ENCODE measurements at regions not wholly inside any gene's neighbourhood (a gene's known extent, or its start where the extent isn't known, plus 50 kb on each side); places are given as distances from the start of the nearest gene placed in this dataset.

- TF ChIP-seq POLR2A (IDR thresholded peaks at IDR 0.05): no peak
- TF ChIP-seq, protein P1, sequence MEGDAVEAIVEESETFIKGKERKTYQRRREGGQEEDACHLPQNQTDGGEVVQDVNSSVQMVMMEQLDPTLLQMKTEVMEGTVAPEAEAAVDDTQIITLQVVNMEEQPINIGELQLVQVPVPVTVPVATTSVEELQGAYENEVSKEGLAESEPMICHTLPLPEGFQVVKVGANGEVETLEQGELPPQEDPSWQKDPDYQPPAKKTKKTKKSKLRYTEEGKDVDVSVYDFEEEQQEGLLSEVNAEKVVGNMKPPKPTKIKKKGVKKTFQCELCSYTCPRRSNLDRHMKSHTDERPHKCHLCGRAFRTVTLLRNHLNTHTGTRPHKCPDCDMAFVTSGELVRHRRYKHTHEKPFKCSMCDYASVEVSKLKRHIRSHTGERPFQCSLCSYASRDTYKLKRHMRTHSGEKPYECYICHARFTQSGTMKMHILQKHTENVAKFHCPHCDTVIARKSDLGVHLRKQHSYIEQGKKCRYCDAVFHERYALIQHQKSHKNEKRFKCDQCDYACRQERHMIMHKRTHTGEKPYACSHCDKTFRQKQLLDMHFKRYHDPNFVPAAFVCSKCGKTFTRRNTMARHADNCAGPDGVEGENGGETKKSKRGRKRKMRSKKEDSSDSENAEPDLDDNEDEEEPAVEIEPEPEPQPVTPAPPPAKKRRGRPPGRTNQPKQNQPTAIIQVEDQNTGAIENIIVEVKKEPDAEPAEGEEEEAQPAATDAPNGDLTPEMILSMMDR (IDR thresholded peaks at IDR 0.05): no peak
- intact Hi-C loops (cut with DNase I): loop anchor here (10.0 kb wide), 1 partner anchor 1230 kb away; no protein-coding TSS in a partner anchor
- ATAC-seq (no peak), DNase-seq (no peak)
- H3K27me3 ChIP-seq: no peaks in the 10 kb centered on the region
- H3K36me3 ChIP-seq (replicated peaks in 1 of 2; ENCODE audit: insufficient read depth in 1 of 2, low read depth in 2 of 2): no peaks in the 10 kb centered on the region
- no peak overlapping the region for H3K27ac ChIP-seq
- H3K9me3 ChIP-seq: no peaks in the 10 kb centered on the region
- no peaks in the 10 kb centered on the region for H3K4me1 ChIP-seq
- no peak overlapping the region for H3K4me3 ChIP-seq
- WGBS, 2 donors: 61 to 74% methylated on average over 3 of the region's 3 CpGs
These were observed 220.5 kb downstream of the IDS start for GRCh38 chrX:149284616-149285015.

DNA sequence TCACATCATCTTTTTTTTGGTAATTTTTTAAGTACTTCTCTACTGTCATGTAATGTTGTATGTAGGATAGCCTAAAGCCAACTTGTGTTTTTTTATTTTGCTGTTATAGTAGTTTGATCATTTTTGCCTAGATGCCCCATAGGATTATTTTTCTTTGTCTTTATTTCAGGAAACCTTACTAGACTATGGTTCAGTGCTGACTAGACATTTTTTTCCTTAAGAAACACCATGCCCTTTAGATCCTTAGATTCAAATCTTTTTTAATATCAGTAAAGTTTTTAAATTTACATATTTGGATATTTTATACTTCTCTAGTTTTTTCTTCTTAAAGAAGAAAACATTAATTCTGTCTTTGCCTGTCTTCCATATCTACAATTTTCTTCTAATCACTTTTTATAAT lies 221.3 kb downstream of the IDS start:
- TF ChIP-seq, protein P1 (IDR thresholded peaks at IDR 0.05): no peak
- no peak for TF ChIP-seq POLR2A (IDR thresholded peaks at IDR 0.05)
- intact Hi-C loops (cut with DNase I): loop anchor here (10.0 kb wide), 1 partner anchor 1229 kb away; no protein-coding TSS in a partner anchor
- DNase-seq: no peak

GRCh38 chrX:149282909-149283308 lies 222.2 kb downstream of the IDS start:
- DNase-seq: no peak
- H3K27ac ChIP-seq: no peak overlapping the region
- H3K9me3 ChIP-seq: no peaks in the 10 kb centered on the region
- intact Hi-C loops (cut with DNase I): loop anchor here (10.0 kb wide), 1 partner anchor 1228 kb away; no protein-coding TSS in a partner anchor
- no peaks in the 10 kb centered on the region for H3K27me3 ChIP-seq
- ATAC-seq: no peak
- no peak overlapping the region for H3K4me3 ChIP-seq
- no peaks in the 10 kb centered on the region for H3K4me1 ChIP-seq
- 80 to 86% methylated on average over 1 of the region's 1 CpG for WGBS, 2 donors
- no peaks in the 10 kb centered on the region for H3K36me3 ChIP-seq (replicated peaks in 1 of 2; ENCODE audit: insufficient read depth in 1 of 2, low read depth in 2 of 2)
- TF ChIP-seq POLR2A (IDR thresholded peaks at IDR 0.05): no peak
- TF ChIP-seq, protein P1 (IDR thresholded peaks at IDR 0.05): no peak

More for the DNA sequence above, 221.3 kb downstream of the IDS start:
- H3K27me3 ChIP-seq: no peaks in the 10 kb centered on the region
- H3K4me1 ChIP-seq: no peaks in the 10 kb centered on the region
- H3K27ac ChIP-seq: no peak overlapping the region
- H3K4me3 ChIP-seq: no peak overlapping the region
- ATAC-seq: no peak
- no peaks in the 10 kb centered on the region for H3K36me3 ChIP-seq (replicated peaks in 1 of 2; ENCODE audit: insufficient read depth in 1 of 2, low read depth in 2 of 2)
- H3K9me3 ChIP-seq: no peaks in the 10 kb centered on the region

GRCh38 chrX:149280011-149280410 lies 225.1 kb downstream of the IDS start:
- ATAC-seq (no peak), DNase-seq (no peak)
- Histone ChIP-seq H3K27ac (no peak overlapping the region), H3K4me1 (no peaks in the 10 kb centered on the region), H3K4me3 (no peak overlapping the region), H3K27me3 (no peaks in the 10 kb centered on the region), H3K36me3 (replicated peaks in 1 of 2; ENCODE audit: insufficient read depth in 1 of 2, low read depth in 2 of 2) (no peaks in the 10 kb centered on the region), H3K9me3 (no peaks in the 10 kb centered on the region)
- TF ChIP-seq, protein P1 (IDR thresholded peaks at IDR 0.05): no peak
- no peak for TF ChIP-seq POLR2A (IDR thresholded peaks at IDR 0.05)
- intact Hi-C loops (cut with DNase I): loop anchor here (10.0 kb wide), 1 partner anchor 1225 kb away; no protein-coding TSS in a partner anchor

- no peak overlapping the region for H3K27ac ChIP-seq
- no peaks in the 10 kb centered on the region for H3K9me3 ChIP-seq
- WGBS, 2 donors: 12 to 33% methylated on average over 2 of the region's 2 CpGs
- TF ChIP-seq POLR2A (IDR thresholded peaks at IDR 0.05): no peak
- TF ChIP-seq, protein P1 (IDR thresholded peaks at IDR 0.05): no peak
- DNase-seq (no peak), ATAC-seq (no peak)
- H3K4me3 ChIP-seq: no peak overlapping the region
- H3K27me3 ChIP-seq: no peaks in the 10 kb centered on the region
- intact Hi-C loops (cut with DNase I): no loop called here
- no peaks in the 10 kb centered on the region for H3K36me3 ChIP-seq (replicated peaks in 1 of 2; ENCODE audit: insufficient read depth in 1 of 2, low read depth in 2 of 2)
- no peaks in the 10 kb centered on the region for H3K4me1 ChIP-seq
These were observed 229.3 kb downstream of the IDS start for GRCh38 chrX:149275836-149276235.
